Heart left ventricle (tissue), 16 donors: ENCODE measurements at regions not wholly inside any gene's neighbourhood (a gene's known extent, or its start where the extent isn't known, plus 50 kb on each side); places are given as distances from the start of the nearest gene placed in this dataset.
A peak's percentile ranks its signal among the peaks of the same experiment; 100 is the strongest.

ENCODE experiments used
- ATAC-seq, 4 donors: fragments of 200-7000 bp; cut with Tn5 transposase; one replicate each; pipeline ENCODE4 v1.9.1; 2020 to 2022; ENCODE audit warnings: moderate library complexity in 4 of 4, mild to moderate bottlenecking in 3 of 4, moderate number of reproducible peaks in 1 of 4
- DNase-seq, 5 donors: peaks; one replicate each; pipeline ENCODE4 v3.0.0-alpha.2; 2020
- H3K27ac ChIP-seq, 12 donors: fragments of 200-600 bp; sonication (generic) in 4 of 12; one replicate each; pipeline versions ENCODE4 v1.5.0 to v1.8.0; 2016 to 2022; ENCODE audit warnings: mild to moderate bottlenecking in 2 of 12
- H3K27me3 ChIP-seq, 9 donors: fragments of 200-600 bp; sonication (generic) in 2 of 9; one replicate each; pipeline versions ENCODE4 v1.5.1 to v1.8.0; 2016 to 2022; ENCODE audit warnings: mild to moderate bottlenecking in 3 of 9
- H3K36me3 ChIP-seq, 9 donors: fragments of 200-600 bp; sonication (generic) in 2 of 9; one replicate each; pipeline versions ENCODE4 v1.5.0 to v1.8.0; 2018 to 2022; ENCODE audit warnings: mild to moderate bottlenecking in 2 of 9
- H3K4me1 ChIP-seq, 12 donors: fragments of 200-600 bp; sonication (generic) in 4 of 12; one replicate each; pipeline versions ENCODE4 v1.5.0 to v1.8.0; 2016 to 2022; ENCODE audit warnings: mild to moderate bottlenecking in 3 of 12
- H3K4me3 ChIP-seq, 12 donors: fragments of 200-600 bp; sonication (generic) in 4 of 12; one replicate each; pipeline versions ENCODE4 v1.5.0 to v1.8.0; 2017 to 2022; ENCODE audit warnings: mild to moderate bottlenecking in 9 of 12, moderate library complexity in 4 of 12
- H3K9me3 ChIP-seq, 12 donors: fragments of 200-600 bp; sonication (generic) in 4 of 12; one replicate each; pipeline versions ENCODE4 v1.5.0 to v1.8.0; 2016 to 2022; ENCODE audit warnings: mild to moderate bottlenecking in 1 of 12
- CTCF ChIP-seq, 12 donors: fragments of 200-600 bp; sonication (generic) in 4 of 12; IDR thresholded peaks; one replicate each; pipeline versions ENCODE4 v1.5.0 to v1.8.0; 2018 to 2022; ENCODE audit warnings: antibody characterized with exemption in 12 of 12, mild to moderate bottlenecking in 5 of 12
- POLR2A ChIP-seq, 2 donors: fragments of 450-650 bp; IDR thresholded peaks; one replicate each; pipeline ENCODE4 v1.6.1; 2017; ENCODE audit warnings: antibody characterized with exemption in 2 of 2, mild to moderate bottlenecking in 2 of 2, moderate library complexity in 2 of 2
- WGBS, 4 donors: extraction: QIAGEN DNeasy Blood & Tissue Kit in 2 of 4; methylation state at CpG; one replicate each; pipeline versions ENCODE4 v1.1.5 to v1.1.7; 2013 to 2018; 5-methylcytosine and 5-hydroxymethylcytosine counted together
- intact Hi-C, 10 donors: fragments of 100-400 bp; cut with DNase I; formaldehyde crosslinking; loops; one replicate each; pipeline versions ENCODE4 v1.11.1 to v1.14.2; 2022
- donor health status: ischemic (EF 13 %, LVEDD 7.1; RV severe dilation, severe dysfunction).
- donor health status: healthy with polysubstance abuse.
- donor health status: DM: no; HTN: yes; CAD: no.
- donor health status: DM: no; HTN: no; CAD: no.
- donor health status: ischemic (EF 25% LVEDD 6.9; RV normal size, moderate dysfunction).
- donor health status: ischemic (EF 25% LVEDD 5.7; RV mildly dilated, moderate dysfunction).
- donor health status: healthy.
- donor health status: DM: yes; HTN: yes; CAD: no.
- donor health status: ischemic (EF 35%, LVEDD 5.7; RV mildly dilated, moderate dysfunction).
- donor health status: nonischemic (EF 11% LVEDD 7.7; RV severe dilation, severe dysfunction).
- donor health status: DM: yes; HTN: yes; CAD: no.
- donor health status: PGD.
- donor health status: ischemic (EF 29% LVEDD 5.4; RV normal size, mild dysfunction).
- donor health status: nonischemic (EF 23%, LVEDD 6.1; RV moderate dilation, normal function).

GRCh38 chr15:37262922-37263608 is 162.7 kb upstream of the MEIS2 start:
- no peak for ATAC-seq
- H3K27ac ChIP-seq, result no peak overlapping the region
- TF ChIP-seq POLR2A (IDR thresholded peaks at IDR 0.05), result no peak

GRCh38 chr15:37289109-37289765 is 188.9 kb upstream of the MEIS2 start:
- Histone ChIP-seq H3K27me3 (no peaks in the 10 kb centered on the region), H3K36me3 (no peaks in the 10 kb centered on the region), H3K9me3 (no peaks in the 10 kb centered on the region), H3K4me1 (no peaks in the 10 kb centered on the region), H3K4me3 (no peak overlapping the region), H3K27ac (no peak overlapping the region)
- peak in 3 of 12 donors; percentile 9 to 41 (median 11) for TF ChIP-seq CTCF (IDR thresholded peaks at IDR 0.05)
- TF ChIP-seq POLR2A (IDR thresholded peaks at IDR 0.05), result no peak
- no peak for DNase-seq
- intact Hi-C loops, result no loop called here
- 58 to 77% (median 66%) methylated on average over 3 of the region's 3 CpGs for WGBS, 4 donors
- ATAC-seq, result no peak

More at GRCh38 chr15:37262922-37263608, 162.7 kb upstream of the MEIS2 start:
- intact Hi-C loops, result no loop called here
- Histone ChIP-seq H3K9me3 (peaks cover 0 to 4% (median 0%) of the 10 kb centered on the region in 12 donors), H3K36me3 (no peaks in the 10 kb centered on the region), H3K4me3 (no peak overlapping the region), H3K4me1 (no peaks in the 10 kb centered on the region), H3K27me3 (no peaks in the 10 kb centered on the region)
- DNase-seq, result no peak
- WGBS, 4 donors, result 41 to 63% (median 60%) methylated on average over 3 of the region's 3 CpGs

- Histone ChIP-seq H3K36me3 (no peaks in the 10 kb centered on the region), H3K4me1 (no peaks in the 10 kb centered on the region), H3K27me3 (no peaks in the 10 kb centered on the region), H3K9me3 (peaks cover 0 to 4% (median 0%) of the 10 kb centered on the region in 12 donors), H3K27ac (no peak overlapping the region), H3K4me3 (no peak overlapping the region)
- no peak for TF ChIP-seq CTCF (IDR thresholded peaks at IDR 0.05)
- TF ChIP-seq POLR2A (IDR thresholded peaks at IDR 0.05), result no peak
- DNase-seq, result no peak
- intact Hi-C loops, result no loop called here
- no peak for ATAC-seq
- WGBS, 4 donors, result 52 to 74% (median 66%) methylated on average over 1 of the region's 1 CpG
Observed at GRCh38 chr15:37291920-37292319, 191.6 kb upstream of the MEIS2 start.

GRCh38 chr15:37298271-37298670 is 197.9 kb upstream of the MEIS2 start:
- 9 to 19% (median 16%) methylated on average over 1 of the region's 1 CpG for WGBS, 4 donors
- Histone ChIP-seq H3K9me3 (peaks cover 0 to 4% (median 0%) of the 10 kb centered on the region in 12 donors), H3K27me3 (no peaks in the 10 kb centered on the region), H3K4me3 (no peak overlapping the region), H3K27ac (no peak overlapping the region), H3K4me1 (no peaks in the 10 kb centered on the region), H3K36me3 (no peaks in the 10 kb centered on the region)
- TF ChIP-seq CTCF (IDR thresholded peaks at IDR 0.05) (no peak), POLR2A (IDR thresholded peaks at IDR 0.05) (no peak)
- DNase-seq (no peak), ATAC-seq (no peak)
- intact Hi-C loops, result no loop called here
